NOMO-1 treated with DMSO at 0.1 percent for 48 hours (cell line): ENCODE measurements at regions not wholly inside any gene's neighbourhood (a gene's known extent, or its start where the extent isn't known, plus 50 kb on each side); places are given as distances from the start of the nearest gene placed in this dataset.
"Not testable (repeated sequence)": the region's sequence is repeated elsewhere in the genome, so short reads cannot be mapped to it uniquely, and the experiment has no call there.

ENCODE experiments used
- DNase-seq: peaks from one replicate; lab custom pipeline; 2025; ENCODE audit not compliant: unreplicated experiment; lab: John Stamatoyannopoulos, UW

- DNase-seq: no peak
Measured at GRCh38 chr5:4581289-4581688, 558.8 kb upstream of the ADAMTS16 start.

GRCh38 chr5:4584982-4585381, 555.1 kb upstream of the ADAMTS16 start:
- no peak for DNase-seq

GRCh38 chr5:4613440-4613839, 526.7 kb upstream of the ADAMTS16 start:
- DNase-seq: no peak

GRCh38 chr5:4614088-4614487, 526.0 kb upstream of the ADAMTS16 start:
- DNase-seq: no peak

- not testable (repeated sequence) for DNase-seq
Measured at GRCh38 chr5:4615369-4615768, 524.8 kb upstream of the ADAMTS16 start.

- DNase-seq: no peak
Measured at GRCh38 chr5:4625206-4625896, 514.8 kb upstream of the ADAMTS16 start.

GRCh38 chr5:4627131-4627530, 513.0 kb upstream of the ADAMTS16 start:
- DNase-seq: no peak

- DNase-seq: no peak
Measured at GRCh38 chr5:4627929-4628328, 512.2 kb upstream of the ADAMTS16 start.

- no peak for DNase-seq
Measured at GRCh38 chr5:4628645-4629385, 511.3 kb upstream of the ADAMTS16 start.

GRCh38 chr5:4630031-4630430, 510.1 kb upstream of the ADAMTS16 start:
- no peak for DNase-seq

GRCh38 chr5:4634342-4634741, 505.8 kb upstream of the ADAMTS16 start:
- no peak for DNase-seq

- DNase-seq: no peak
Measured at GRCh38 chr5:4636378-4636777, 503.8 kb upstream of the ADAMTS16 start.

GRCh38 chr5:4639946-4640345, 500.2 kb upstream of the ADAMTS16 start:
- DNase-seq: no peak

- no peak for DNase-seq
Measured at GRCh38 chr5:4640795-4641194, 499.3 kb upstream of the ADAMTS16 start.

- no peak for DNase-seq
Measured at GRCh38 chr5:4642525-4642924, 497.6 kb upstream of the ADAMTS16 start.

- DNase-seq: no peak
Measured at GRCh38 chr5:4643190-4643589, 496.9 kb upstream of the ADAMTS16 start.

- DNase-seq: no peak
Measured at GRCh38 chr5:4643960-4644359, 496.2 kb upstream of the ADAMTS16 start.

- DNase-seq: no peak
Measured at GRCh38 chr5:4646715-4647375, 493.3 kb upstream of the ADAMTS16 start.

GRCh38 chr5:4647955-4648354, 492.2 kb upstream of the ADAMTS16 start:
- no peak for DNase-seq

GRCh38 chr5:4651806-4652565, 488.1 kb upstream of the ADAMTS16 start:
- DNase-seq: no peak

- no peak for DNase-seq
Measured at GRCh38 chr5:4653475-4653874, 486.7 kb upstream of the ADAMTS16 start.
